Fibroblast of pulmonary artery (primary cell): ENCODE measurements at regions not wholly inside any gene's neighbourhood (a gene's known extent, or its start where the extent isn't known, plus 50 kb on each side); places are given as distances from the start of the nearest gene placed in this dataset.
A peak's percentile ranks its signal among the peaks of the same experiment; 100 is the strongest.
"Not testable (repeated sequence)": the region's sequence is repeated elsewhere in the genome, so short reads cannot be mapped to it uniquely, and the experiment has no call there.

ENCODE experiments used
- DNase-seq: peaks from one replicate; pipeline ENCODE4 v3.0.0-alpha.2; 2010; ENCODE audit warnings: low read depth
- H3K4me3 ChIP-seq: replicated peaks from 2 replicates; pipeline ENCODE4 v1.5.1; 2011; ENCODE audit warnings: low read depth, mild to moderate bottlenecking, control low read depth, low read length, moderate library complexity
- TF ChIP-seq, protein P1 (sequence below): IDR thresholded peaks from 2 replicates; pipeline ENCODE4 v1.5.1; 2011; ENCODE audit warnings: mild to moderate bottlenecking, control low read depth, low read length, inconsistent platforms; ENCODE audit errors: missing control alignments

DNA sequence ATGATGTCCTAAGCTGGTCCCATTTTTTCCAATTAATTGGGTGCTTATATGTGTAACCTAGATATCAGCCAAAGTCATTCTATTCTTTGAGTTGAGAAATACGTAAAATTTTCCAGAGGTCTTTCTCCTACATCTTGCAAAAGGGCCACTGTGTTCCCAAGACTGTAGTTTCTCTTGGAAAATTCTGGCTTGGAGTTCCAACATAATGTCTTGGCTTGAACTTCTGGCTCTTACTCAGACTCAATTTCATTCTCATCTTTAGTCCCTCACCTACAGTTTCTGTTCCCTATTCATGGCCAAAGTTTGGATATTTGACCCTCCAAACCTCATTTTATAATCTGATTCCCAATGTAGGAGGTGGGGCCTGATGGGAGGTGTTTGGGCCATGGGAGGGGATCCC, 201.4 kb upstream of the ARHGEF26 start:
- DNase-seq, result no peak
- TF ChIP-seq, protein P1, sequence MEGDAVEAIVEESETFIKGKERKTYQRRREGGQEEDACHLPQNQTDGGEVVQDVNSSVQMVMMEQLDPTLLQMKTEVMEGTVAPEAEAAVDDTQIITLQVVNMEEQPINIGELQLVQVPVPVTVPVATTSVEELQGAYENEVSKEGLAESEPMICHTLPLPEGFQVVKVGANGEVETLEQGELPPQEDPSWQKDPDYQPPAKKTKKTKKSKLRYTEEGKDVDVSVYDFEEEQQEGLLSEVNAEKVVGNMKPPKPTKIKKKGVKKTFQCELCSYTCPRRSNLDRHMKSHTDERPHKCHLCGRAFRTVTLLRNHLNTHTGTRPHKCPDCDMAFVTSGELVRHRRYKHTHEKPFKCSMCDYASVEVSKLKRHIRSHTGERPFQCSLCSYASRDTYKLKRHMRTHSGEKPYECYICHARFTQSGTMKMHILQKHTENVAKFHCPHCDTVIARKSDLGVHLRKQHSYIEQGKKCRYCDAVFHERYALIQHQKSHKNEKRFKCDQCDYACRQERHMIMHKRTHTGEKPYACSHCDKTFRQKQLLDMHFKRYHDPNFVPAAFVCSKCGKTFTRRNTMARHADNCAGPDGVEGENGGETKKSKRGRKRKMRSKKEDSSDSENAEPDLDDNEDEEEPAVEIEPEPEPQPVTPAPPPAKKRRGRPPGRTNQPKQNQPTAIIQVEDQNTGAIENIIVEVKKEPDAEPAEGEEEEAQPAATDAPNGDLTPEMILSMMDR, result no peak
- no peak overlapping the region for H3K4me3 ChIP-seq

DNA sequence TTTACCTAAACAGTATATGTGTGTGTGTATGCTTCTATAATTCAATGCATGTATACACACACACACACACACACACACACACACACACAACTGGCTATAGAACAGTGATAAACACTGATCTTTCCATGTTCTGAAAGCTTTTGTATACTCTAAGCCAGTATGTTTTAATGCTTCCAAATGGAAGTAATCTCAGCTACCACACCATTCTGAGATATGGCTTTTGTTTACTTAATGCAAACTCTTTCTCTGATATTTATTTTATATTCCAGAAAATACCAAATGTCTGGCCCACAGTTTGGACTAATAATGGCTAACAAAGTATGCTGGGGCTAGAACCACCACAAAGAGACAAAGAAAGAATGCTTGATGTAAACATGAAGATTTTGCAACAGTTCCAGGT, 199.4 kb upstream of the ARHGEF26 start:
- TF ChIP-seq, protein P1, result no peak
- DNase-seq, result no peak
- H3K4me3 ChIP-seq, result no peak overlapping the region

DNA sequence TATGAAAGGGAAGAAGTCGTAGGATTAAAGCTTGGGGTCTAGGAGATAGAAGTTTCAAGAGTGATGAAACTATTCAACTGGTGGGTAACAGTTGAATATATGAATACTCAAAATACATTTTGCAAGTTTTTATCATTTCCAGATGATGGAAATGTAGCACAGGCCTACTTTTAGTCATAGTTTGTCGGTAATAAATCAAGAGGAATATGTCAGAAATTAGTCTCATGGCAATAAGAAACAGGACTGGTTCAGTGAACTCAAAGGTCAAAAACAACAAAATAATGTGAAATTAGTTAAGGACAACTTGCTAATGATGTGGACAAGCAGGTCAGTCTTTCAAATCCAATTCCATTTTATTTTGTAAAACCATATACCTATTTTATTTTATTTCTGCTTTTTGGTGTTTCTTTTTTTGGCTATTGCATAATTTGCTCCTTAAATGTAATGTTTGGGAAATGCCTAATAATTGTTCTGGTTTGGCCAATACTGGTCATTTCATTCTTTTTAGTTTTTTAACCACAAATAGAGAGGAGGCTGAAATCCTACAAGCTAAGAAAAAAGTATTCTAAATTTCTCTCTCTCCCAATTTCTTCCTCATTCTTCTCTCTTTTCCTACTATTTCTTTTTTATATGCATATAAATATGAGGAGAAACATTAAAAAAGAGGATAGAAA, 195.2 kb upstream of the ARHGEF26 start:
- DNase-seq, result no peak
- H3K4me3 ChIP-seq, result no peak overlapping the region
- TF ChIP-seq, protein P1, result no peak

DNA sequence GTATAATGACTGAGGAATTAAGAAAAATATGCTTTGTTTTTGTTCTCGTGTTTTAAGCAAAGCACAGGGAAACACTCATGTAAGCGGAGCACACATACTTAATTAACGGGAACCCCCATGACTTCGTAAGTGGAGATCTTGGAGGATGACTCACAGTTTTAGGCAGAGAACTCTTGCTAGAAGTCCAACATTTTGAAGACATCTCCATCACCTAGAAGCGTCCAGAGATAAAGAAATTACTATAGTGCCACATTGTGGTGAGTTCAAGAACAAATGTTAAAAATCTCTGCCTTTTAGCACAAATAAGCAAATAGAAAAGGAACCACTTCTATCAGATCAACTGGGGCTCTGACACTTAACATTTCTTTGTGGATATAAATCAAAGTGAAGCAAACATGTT, 194.1 kb upstream of the ARHGEF26 start:
- TF ChIP-seq, protein P1, result peak; percentile 33
- no peak overlapping the region for H3K4me3 ChIP-seq
- DNase-seq, result peak; percentile 85

DNA sequence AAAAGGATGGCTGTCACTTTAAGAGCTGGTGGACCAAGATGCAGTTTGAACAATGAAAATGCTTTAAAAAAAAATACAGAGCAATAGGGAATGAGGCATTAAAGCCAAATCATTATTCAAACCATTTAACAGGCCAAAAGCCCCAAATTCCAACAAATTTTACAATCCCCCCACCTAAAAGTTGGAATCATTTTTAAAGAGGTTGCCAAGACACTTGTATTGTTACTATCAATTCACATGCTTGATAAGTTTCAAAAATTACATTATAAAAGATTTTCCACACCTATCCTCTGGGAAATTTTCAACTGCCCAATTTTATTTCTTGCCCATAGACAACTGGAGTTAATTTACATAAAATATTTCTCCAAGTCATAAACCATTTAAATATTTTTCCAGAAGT, 192.3 kb upstream of the ARHGEF26 start:
- DNase-seq, result no peak
- H3K4me3 ChIP-seq, result no peak overlapping the region
- TF ChIP-seq, protein P1, result no peak

DNA sequence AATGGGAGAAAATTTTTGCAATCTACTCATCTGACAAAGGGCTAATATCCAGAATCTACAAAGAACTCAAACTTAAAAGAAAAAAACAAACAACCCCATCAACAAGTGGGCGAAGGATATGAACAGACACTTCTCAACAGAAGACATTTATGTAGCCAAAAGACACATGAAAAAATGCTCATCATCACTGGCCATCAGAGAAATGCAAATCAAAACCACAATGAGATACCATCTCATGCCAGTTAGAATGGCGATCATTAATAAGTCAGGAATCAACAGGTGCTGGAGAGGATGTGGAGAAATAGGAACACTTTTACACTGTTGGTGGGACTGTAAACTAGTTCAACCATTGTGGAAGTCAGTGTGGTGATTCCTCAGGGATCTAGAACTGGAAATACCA, 187.7 kb upstream of the ARHGEF26 start:
- not testable (repeated sequence) for DNase-seq

DNA sequence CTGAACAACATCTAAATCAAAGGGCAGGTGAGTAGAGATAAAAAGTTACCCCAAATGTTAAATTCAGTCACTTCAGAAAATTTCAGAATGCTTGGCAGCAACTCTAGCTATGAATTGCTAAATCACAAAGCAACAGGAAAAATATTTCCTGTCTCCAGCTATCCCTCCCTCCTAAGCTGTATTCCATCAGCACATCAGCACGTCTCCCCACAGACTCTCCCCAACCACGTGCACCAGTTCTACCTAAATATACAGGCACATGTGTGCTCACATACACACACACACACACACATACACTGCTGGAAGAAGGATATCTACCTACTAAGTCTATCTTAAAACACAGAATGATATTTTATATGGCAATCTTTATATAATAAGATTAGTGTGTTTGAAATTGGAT, 177.1 kb upstream of the ARHGEF26 start:
- peak; percentile 68 for DNase-seq
- TF ChIP-seq, protein P1, result no peak
- H3K4me3 ChIP-seq, result no peak overlapping the region

More for the DNA sequence above, 187.7 kb upstream of the ARHGEF26 start:
- H3K4me3 ChIP-seq, result not testable (repeated sequence)
